ENCODE measurements at regions not wholly inside any gene's neighbourhood (a gene's known extent, or its start where the extent isn't known, plus 50 kb on each side); places are given as distances from the start of the nearest gene placed in this dataset.

GRCh38 chr20:60107621-60108390 lies 149.6 kb downstream of the CDH26 start:
- TF ChIP-seq POLR2A (IDR thresholded peaks at IDR 0.05; ENCODE audit: low read depth, low read length) (no peak), TAF1 (IDR thresholded peaks at IDR 0.05; ENCODE audit: low read depth, low read length) (no peak)

All from GM12891 (cell line).